ENCODE measurements at regions not wholly inside any gene's neighbourhood (a gene's known extent, or its start where the extent isn't known, plus 50 kb on each side); places are given as distances from the start of the nearest gene placed in this dataset.

- H3K9me3 Mint-ChIP-seq, result peaks cover under 1% of the 10 kb centered on the region
- H3K27ac Mint-ChIP-seq, result no peak overlapping the region
- no peaks in the 10 kb centered on the region for H3K36me3 Mint-ChIP-seq
- no peaks in the 10 kb centered on the region for H3K27me3 Mint-ChIP-seq
- no peaks in the 10 kb centered on the region for H3K4me1 Mint-ChIP-seq
- DNase-seq, result no peak
- H3K4me3 Mint-ChIP-seq, result no peak overlapping the region
Observed at GRCh38 chr6:134830194-134830593, 119.7 kb downstream of the ALDH8A1 start.

DNA sequence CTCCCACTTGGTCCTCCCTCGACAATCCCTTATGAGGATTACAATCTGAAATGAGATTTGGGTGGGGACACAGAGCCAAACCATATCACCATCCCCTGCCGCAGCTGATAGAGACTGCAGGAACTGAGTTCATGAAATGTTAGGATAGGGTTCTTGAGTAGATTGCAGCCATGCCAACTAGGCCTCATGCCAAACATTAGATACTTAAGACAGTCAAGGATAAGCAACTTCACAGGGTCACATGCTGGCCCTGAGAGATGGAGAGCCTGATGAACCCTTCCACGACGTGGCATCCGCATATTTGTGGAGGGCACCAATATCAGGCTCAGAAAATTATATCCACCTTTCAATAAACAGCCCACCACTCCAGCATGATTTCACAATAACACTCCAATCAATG, 121.3 kb downstream of the ALDH8A1 start:
- peaks cover 1% of the 10 kb centered on the region for H3K9me3 Mint-ChIP-seq
- no peak overlapping the region for H3K4me3 Mint-ChIP-seq
- no peak for DNase-seq
- no peaks in the 10 kb centered on the region for H3K4me1 Mint-ChIP-seq
- H3K27ac Mint-ChIP-seq, result no peak overlapping the region
- no peaks in the 10 kb centered on the region for H3K27me3 Mint-ChIP-seq
- H3K36me3 Mint-ChIP-seq, result no peaks in the 10 kb centered on the region

DNA sequence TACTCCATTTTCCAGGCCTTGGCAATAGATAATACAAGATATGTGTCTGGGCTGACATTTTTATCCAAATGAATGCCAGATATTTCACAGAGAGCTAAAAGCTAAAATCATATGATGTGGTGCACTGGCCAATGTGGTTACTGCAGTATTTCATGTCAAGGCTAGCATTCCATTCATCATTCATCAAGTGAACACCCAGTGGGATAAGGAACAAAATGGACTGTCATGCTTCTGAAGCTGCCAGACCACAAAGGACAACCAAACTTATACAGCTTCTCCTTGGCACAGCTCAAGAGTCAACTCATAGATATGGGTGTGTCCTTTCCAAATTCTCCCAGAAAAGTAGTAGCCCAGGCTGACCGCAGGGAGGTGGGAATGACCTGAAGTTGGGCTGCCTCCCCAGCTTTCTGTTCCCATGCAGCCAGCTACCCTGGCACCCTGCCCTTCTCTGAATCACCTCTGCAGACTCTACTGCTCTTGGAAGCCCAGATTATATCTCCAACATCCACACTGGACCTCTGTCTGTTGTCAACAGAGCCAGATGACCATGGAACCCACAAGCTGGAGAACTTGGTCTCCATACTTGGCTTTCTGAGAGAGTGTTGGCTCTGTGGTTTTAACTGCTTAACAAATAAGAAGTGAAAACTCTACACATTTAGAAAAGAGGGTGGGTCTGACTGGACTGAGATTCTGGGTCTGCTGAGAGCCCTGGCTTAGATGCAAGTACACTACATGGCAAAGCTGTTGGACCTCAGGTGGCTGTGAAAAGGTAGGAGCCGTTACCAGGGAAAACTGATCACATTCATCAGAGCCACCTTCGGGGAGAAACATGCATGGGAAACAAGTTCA, 122.8 kb downstream of the ALDH8A1 start:
- no peak for DNase-seq
- no peak overlapping the region for H3K4me3 Mint-ChIP-seq
- no peak overlapping the region for H3K27ac Mint-ChIP-seq
- no peaks in the 10 kb centered on the region for H3K27me3 Mint-ChIP-seq
- H3K36me3 Mint-ChIP-seq, result no peaks in the 10 kb centered on the region
- peaks cover 4% of the 10 kb centered on the region for H3K4me1 Mint-ChIP-seq
- peaks cover 1% of the 10 kb centered on the region for H3K9me3 Mint-ChIP-seq

GRCh38 chr6:134823710-134824034, 126.2 kb downstream of the ALDH8A1 start:
- Mint-ChIP-seq H3K4me1 (peaks cover 4% of the 10 kb centered on the region), H3K9me3 (peaks cover 1% of the 10 kb centered on the region), H3K27ac (no peak overlapping the region), H3K4me3 (no peak overlapping the region), H3K36me3 (no peaks in the 10 kb centered on the region), H3K27me3 (no peaks in the 10 kb centered on the region)
- DNase-seq, result no peak

- Mint-ChIP-seq H3K4me3 (no peak overlapping the region), H3K27me3 (no peaks in the 10 kb centered on the region), H3K36me3 (no peaks in the 10 kb centered on the region), H3K9me3 (peaks cover 1% of the 10 kb centered on the region), H3K27ac (no peak overlapping the region), H3K4me1 (peaks cover 4% of the 10 kb centered on the region)
- DNase-seq, result peak; percentile 12
Observed at GRCh38 chr6:134822920-134823709, 126.8 kb downstream of the ALDH8A1 start.

DNA sequence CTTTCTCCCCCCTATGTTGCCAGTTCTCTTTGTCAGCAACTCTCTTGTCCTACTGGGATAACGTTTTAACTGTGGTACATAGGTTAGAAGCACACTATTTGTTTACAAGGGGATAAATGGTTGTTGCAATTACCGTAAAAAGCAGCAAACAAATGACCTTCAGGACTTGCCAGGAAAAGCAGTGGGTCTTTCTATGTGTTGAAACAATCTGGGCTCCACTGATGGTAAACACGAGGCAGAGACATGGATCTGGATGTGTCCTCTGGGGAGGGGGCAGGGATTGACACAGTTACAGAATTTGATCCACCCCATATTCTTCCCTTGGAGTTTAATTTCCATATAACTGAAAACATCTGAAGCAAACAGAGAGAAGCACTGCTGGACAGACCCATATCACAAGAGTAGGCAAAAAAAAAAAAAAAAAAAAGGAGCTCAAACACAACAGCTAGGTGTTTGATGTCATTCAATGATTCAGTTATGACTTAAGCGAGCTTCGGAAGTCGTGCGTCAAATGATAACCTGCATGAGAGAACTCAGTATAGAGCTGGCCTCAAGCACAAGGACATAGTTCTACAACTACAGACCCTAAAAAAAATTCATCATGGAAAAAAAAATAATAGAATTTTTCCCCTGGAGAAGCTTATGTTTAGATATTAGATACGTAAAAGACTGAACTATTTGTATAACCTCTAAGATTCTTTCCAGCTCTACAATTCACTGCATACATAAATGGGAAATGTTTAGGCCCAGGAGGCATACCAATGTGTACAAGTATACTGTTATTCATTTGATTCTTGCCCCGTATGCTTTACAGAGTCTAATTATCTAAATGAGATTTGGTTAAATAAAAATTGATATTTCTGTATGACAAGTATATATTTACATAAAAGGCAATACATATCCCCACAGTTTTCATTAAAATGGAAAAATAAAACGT, 127.7 kb downstream of the ALDH8A1 start:
- no peak overlapping the region for H3K27ac Mint-ChIP-seq
- H3K27me3 Mint-ChIP-seq, result no peaks in the 10 kb centered on the region
- no peak for DNase-seq
- peaks cover 4% of the 10 kb centered on the region for H3K4me1 Mint-ChIP-seq
- no peak overlapping the region for H3K4me3 Mint-ChIP-seq
- no peaks in the 10 kb centered on the region for H3K36me3 Mint-ChIP-seq
- H3K9me3 Mint-ChIP-seq, result peaks cover 1% of the 10 kb centered on the region

DNA sequence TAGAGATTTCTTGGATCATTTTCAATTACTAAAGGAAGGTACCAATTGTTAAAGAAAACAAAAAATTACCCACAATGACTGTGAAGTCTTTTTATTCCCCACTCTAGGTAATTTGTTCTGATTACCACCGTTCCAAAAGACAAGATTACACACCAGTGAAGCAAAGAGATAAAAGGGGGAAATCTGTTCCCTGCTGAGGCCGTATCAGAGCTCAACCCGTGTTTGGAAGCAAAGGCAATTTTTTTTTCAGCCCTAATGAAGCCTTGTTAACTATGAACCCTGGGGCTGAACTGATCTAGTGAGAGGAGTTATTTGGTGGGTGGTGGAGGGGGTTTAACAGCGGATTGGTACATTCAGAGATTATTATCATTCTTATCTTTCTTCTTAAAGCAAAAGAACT, 128.5 kb downstream of the ALDH8A1 start:
- DNase-seq, result no peak
- Mint-ChIP-seq H3K27me3 (no peaks in the 10 kb centered on the region), H3K36me3 (no peaks in the 10 kb centered on the region)

GRCh38 chr6:134819863-134820800, 129.8 kb downstream of the ALDH8A1 start:
- Mint-ChIP-seq H3K9me3 (peaks cover under 1% of the 10 kb centered on the region), H3K27ac (no peak overlapping the region), H3K4me3 (no peak overlapping the region), H3K4me1 (peaks cover 4% of the 10 kb centered on the region), H3K27me3 (no peaks in the 10 kb centered on the region), H3K36me3 (no peaks in the 10 kb centered on the region)
- DNase-seq, result no peak

More for the DNA sequence above, 128.5 kb downstream of the ALDH8A1 start:
- H3K4me1 Mint-ChIP-seq, result peaks cover 4% of the 10 kb centered on the region
- peaks cover 1% of the 10 kb centered on the region for H3K9me3 Mint-ChIP-seq
- H3K27ac Mint-ChIP-seq, result no peak overlapping the region
- H3K4me3 Mint-ChIP-seq, result no peak overlapping the region

DNA sequence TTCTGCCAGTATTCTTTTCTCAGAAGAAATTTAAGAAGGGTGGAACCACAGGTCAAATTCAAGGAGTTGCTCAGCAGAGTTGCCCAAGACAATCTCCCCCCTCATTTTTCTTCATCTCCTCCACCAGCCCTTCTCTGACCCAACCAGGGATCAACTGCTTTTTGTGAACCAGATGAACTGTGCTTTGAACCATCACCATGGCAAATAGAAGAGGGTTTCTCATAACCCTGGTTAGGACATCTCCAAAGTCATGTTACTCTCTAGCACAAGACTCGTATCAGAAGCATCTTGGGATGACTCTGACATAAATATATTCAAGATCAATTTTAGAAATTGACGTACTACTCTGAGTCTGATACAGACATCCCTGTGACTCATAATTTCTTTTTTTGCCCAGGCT, 130.7 kb downstream of the ALDH8A1 start:
- no peak overlapping the region for H3K27ac Mint-ChIP-seq
- no peaks in the 10 kb centered on the region for H3K27me3 Mint-ChIP-seq
- H3K9me3 Mint-ChIP-seq, result no peaks in the 10 kb centered on the region
- no peaks in the 10 kb centered on the region for H3K36me3 Mint-ChIP-seq
- DNase-seq, result no peak
- peaks cover 4% of the 10 kb centered on the region for H3K4me1 Mint-ChIP-seq
- no peak overlapping the region for H3K4me3 Mint-ChIP-seq

- H3K4me1 Mint-ChIP-seq, result no peaks in the 10 kb centered on the region
- H3K4me3 Mint-ChIP-seq, result no peak overlapping the region
- DNase-seq, result no peak
Observed at GRCh38 chr6:134817448-134817847, 132.5 kb downstream of the ALDH8A1 start.

DNA sequence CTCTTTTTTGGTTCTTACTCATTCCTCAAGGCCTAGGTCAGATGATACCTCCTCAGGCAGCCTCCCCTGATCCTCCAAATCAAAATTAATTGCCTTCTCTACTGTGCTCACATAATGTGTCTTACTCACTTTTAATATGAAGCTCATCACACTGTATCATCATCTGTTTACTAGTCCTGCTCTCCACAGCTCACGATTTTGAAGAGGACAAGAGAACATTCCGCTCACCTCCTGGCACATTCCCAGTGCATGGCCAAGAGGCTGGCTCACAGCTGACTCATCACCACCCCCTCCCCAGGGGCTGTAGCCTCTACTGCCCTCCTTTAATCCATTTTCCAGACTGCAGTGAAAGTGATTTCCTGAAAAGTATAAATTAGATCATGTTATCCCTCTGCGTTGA, 133.1 kb downstream of the ALDH8A1 start:
- H3K27ac Mint-ChIP-seq, result no peak overlapping the region
- DNase-seq, result no peak
- no peaks in the 10 kb centered on the region for H3K27me3 Mint-ChIP-seq
- H3K4me1 Mint-ChIP-seq, result no peaks in the 10 kb centered on the region
- no peak overlapping the region for H3K4me3 Mint-ChIP-seq
- H3K36me3 Mint-ChIP-seq, result no peaks in the 10 kb centered on the region
- H3K9me3 Mint-ChIP-seq, result no peaks in the 10 kb centered on the region

More at GRCh38 chr6:134817448-134817847, 132.5 kb downstream of the ALDH8A1 start:
- Mint-ChIP-seq H3K36me3 (no peaks in the 10 kb centered on the region), H3K9me3 (no peaks in the 10 kb centered on the region), H3K27me3 (no peaks in the 10 kb centered on the region), H3K27ac (no peak overlapping the region)

GRCh38 chr6:134816300-134816699, 133.6 kb downstream of the ALDH8A1 start:
- H3K27me3 Mint-ChIP-seq, result no peaks in the 10 kb centered on the region
- H3K4me1 Mint-ChIP-seq, result no peaks in the 10 kb centered on the region
- H3K9me3 Mint-ChIP-seq, result no peaks in the 10 kb centered on the region
- DNase-seq, result no peak
- no peak overlapping the region for H3K4me3 Mint-ChIP-seq
- H3K36me3 Mint-ChIP-seq, result no peaks in the 10 kb centered on the region
- no peak overlapping the region for H3K27ac Mint-ChIP-seq

DNA sequence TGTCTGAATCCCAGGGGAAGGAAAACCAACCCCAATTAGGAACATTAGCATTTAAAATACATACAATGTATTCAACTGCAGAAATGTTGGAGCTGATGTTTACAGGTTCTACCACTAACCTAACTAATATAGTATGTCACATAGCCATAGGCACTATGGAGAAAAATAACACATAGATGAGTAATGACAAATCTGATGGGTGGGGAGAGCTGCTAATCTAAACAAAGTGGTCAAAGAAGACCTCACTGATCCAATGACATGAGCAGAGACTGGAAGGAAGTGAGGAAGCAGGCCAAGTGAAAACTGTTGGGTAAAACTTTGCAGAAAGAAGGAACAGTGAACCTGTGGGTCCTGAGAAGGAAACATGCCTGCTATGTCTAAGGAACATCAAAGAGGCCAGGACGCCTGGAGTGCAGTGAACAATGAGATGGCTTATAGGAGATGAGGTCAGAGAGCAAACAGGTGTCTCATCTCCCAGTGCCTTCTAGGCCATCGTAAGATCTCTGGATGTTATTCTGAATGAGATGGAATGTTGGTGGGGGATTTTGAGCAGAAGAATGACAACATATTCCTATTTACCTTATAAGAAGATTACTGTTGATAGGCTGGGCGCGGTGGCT, 135.7 kb downstream of the ALDH8A1 start:
- Mint-ChIP-seq H3K4me1 (no peaks in the 10 kb centered on the region), H3K4me3 (no peak overlapping the region), H3K9me3 (no peaks in the 10 kb centered on the region), H3K27me3 (peaks cover 3% of the 10 kb centered on the region), H3K27ac (no peak overlapping the region), H3K36me3 (no peaks in the 10 kb centered on the region)
- no peak for DNase-seq

- H3K36me3 Mint-ChIP-seq, result no peaks in the 10 kb centered on the region
- no peak for DNase-seq
- H3K27ac Mint-ChIP-seq, result no peak overlapping the region
- H3K27me3 Mint-ChIP-seq, result peaks cover 3% of the 10 kb centered on the region
- H3K4me3 Mint-ChIP-seq, result no peak overlapping the region
- no peaks in the 10 kb centered on the region for H3K9me3 Mint-ChIP-seq
- H3K4me1 Mint-ChIP-seq, result no peaks in the 10 kb centered on the region
Observed at GRCh38 chr6:134813146-134813545, 136.8 kb downstream of the ALDH8A1 start.
